H9 (cell line): ENCODE measurements at regions not wholly inside any gene's neighbourhood (a gene's known extent, or its start where the extent isn't known, plus 50 kb on each side); places are given as distances from the start of the nearest gene placed in this dataset.

ENCODE experiments used
- DNase-seq: peaks from one replicate; pipeline ENCODE4 v3.0.0-alpha.2; 2017
- H2AFZ ChIP-seq: one replicate; pipeline ENCODE4 v1.6.1; 2013; ENCODE audit warnings: mild to moderate bottlenecking, low read length, control low read depth, moderate library complexity
- H2AK5ac ChIP-seq: 2 replicates; pipeline ENCODE4 v1.6.1; 2013; ENCODE audit warnings: low read length, control low read depth, mixed read lengths; ENCODE audit not compliant: insufficient read length
- H2BK120ac ChIP-seq: one replicate; pipeline ENCODE4 v1.6.1; 2013; ENCODE audit warnings: low read depth, mild to moderate bottlenecking, low read length, control low read depth, inconsistent platforms; ENCODE audit not compliant: poor library complexity, severe bottlenecking
- H2BK12ac ChIP-seq: 2 replicates; pipeline ENCODE4 v1.6.1; 2013; ENCODE audit warnings: low read length, control low read depth, mixed read lengths, low read depth; ENCODE audit not compliant: insufficient read length
- H2BK15ac ChIP-seq: 2 replicates; pipeline ENCODE4 v1.6.1; 2013; ENCODE audit warnings: low read depth, low read length, control low read depth
- H2BK20ac ChIP-seq: one replicate; pipeline ENCODE4 v1.6.1; 2013; ENCODE audit warnings: low read depth, mild to moderate bottlenecking, low read length, control low read depth, inconsistent platforms; ENCODE audit not compliant: poor library complexity, severe bottlenecking
- H2BK5ac ChIP-seq: 2 replicates; pipeline ENCODE4 v1.6.1; 2013; ENCODE audit warnings: low read length, control low read depth, mixed read lengths; ENCODE audit not compliant: insufficient read length
- H3K14ac ChIP-seq: 2 replicates; pipeline ENCODE4 v1.6.1; 2013; ENCODE audit warnings: low read length, control low read depth; ENCODE audit not compliant: insufficient read depth
- H3K18ac ChIP-seq: 2 replicates; pipeline ENCODE4 v1.6.1; 2013; ENCODE audit warnings: low read depth, mild to moderate bottlenecking, mixed read lengths, low read length, control low read depth; ENCODE audit not compliant: insufficient read length
- H3K23ac ChIP-seq: 2 replicates; pipeline ENCODE4 v1.6.1; 2013; ENCODE audit warnings: low read length, control low read depth, mixed read lengths, low read depth; ENCODE audit not compliant: insufficient read length
- H3K23me2 ChIP-seq: 2 replicates; pipeline ENCODE4 v1.6.1; 2013; ENCODE audit warnings: low read depth, mild to moderate bottlenecking, mixed read lengths, low read length, control low read depth; ENCODE audit not compliant: insufficient read length, poor library complexity, severe bottlenecking
- H3K27ac ChIP-seq: 2 replicates; pipeline ENCODE4 v1.5.1; 2013; ENCODE audit warnings: low read length, control low read depth, mixed read lengths, low read depth; ENCODE audit not compliant: insufficient read length
- H3K27me3 ChIP-seq: 2 replicates; pipeline ENCODE4 v1.6.1; 2013; ENCODE audit warnings: low read length, control low read depth, inconsistent platforms; ENCODE audit not compliant: insufficient read depth
- H3K4ac ChIP-seq: 2 replicates; pipeline ENCODE4 v1.6.1; 2013; ENCODE audit warnings: low read depth, mild to moderate bottlenecking, control low read depth, inconsistent platforms, low read length, moderate library complexity
- H3K4me1 ChIP-seq: 2 replicates; pipeline ENCODE4 v1.6.1; 2013; ENCODE audit warnings: low read length, control low read depth, inconsistent platforms; ENCODE audit not compliant: insufficient read depth
- H3K4me2 ChIP-seq: 2 replicates; pipeline ENCODE4 v1.6.1; 2013; ENCODE audit warnings: low read length, control low read depth, mixed read lengths; ENCODE audit not compliant: insufficient read length, insufficient read depth
- H3K56ac ChIP-seq: 2 replicates; pipeline ENCODE4 v1.6.1; 2013; ENCODE audit warnings: low read depth, mild to moderate bottlenecking, mixed read lengths, low read length, control low read depth; ENCODE audit not compliant: insufficient read length
- H3K79me1 ChIP-seq: 2 replicates; pipeline ENCODE4 v1.6.1; 2013; ENCODE audit warnings: low read depth, mild to moderate bottlenecking, moderate library complexity, low read length, control low read depth, inconsistent platforms; ENCODE audit not compliant: insufficient read depth, poor library complexity, severe bottlenecking
- H3K79me2 ChIP-seq: 2 replicates; pipeline ENCODE4 v1.6.1; 2013; ENCODE audit warnings: low read length, control low read depth, inconsistent platforms; ENCODE audit not compliant: insufficient read depth
- H3K9ac ChIP-seq: 2 replicates; pipeline ENCODE4 v1.6.1; 2013; ENCODE audit warnings: low read length, control low read depth, mixed read lengths; ENCODE audit not compliant: insufficient read length; ENCODE audit errors: extremely low read depth
- H3K9me3 ChIP-seq: one replicate; pipeline ENCODE4 v1.6.1; 2013; ENCODE audit warnings: low read depth, low read length, inconsistent platforms; ENCODE audit not compliant: control insufficient read depth
- H3T11ph ChIP-seq: one replicate; pipeline ENCODE4 v1.6.1; 2013; ENCODE audit warnings: mild to moderate bottlenecking, low read length, control low read depth, inconsistent platforms
- H4K20me1 ChIP-seq: one replicate; pipeline ENCODE4 v1.6.1; 2013; ENCODE audit not compliant: control insufficient read depth, insufficient read length, insufficient read depth
- H4K5ac ChIP-seq: 2 replicates; pipeline ENCODE4 v1.6.1; 2013; ENCODE audit warnings: low read depth, mild to moderate bottlenecking, mixed read lengths, low read length, control low read depth; ENCODE audit not compliant: insufficient read length
- H4K8ac ChIP-seq: replicated peaks from 2 replicates; pipeline ENCODE4 v1.6.1; 2013; ENCODE audit warnings: low read length, control low read depth, mixed read lengths, low read depth; ENCODE audit not compliant: insufficient read length
- H4K91ac ChIP-seq: 2 replicates; pipeline ENCODE4 v1.6.1; 2013; ENCODE audit warnings: low read depth, mild to moderate bottlenecking, moderate library complexity, mixed read lengths, low read length, control low read depth; ENCODE audit not compliant: insufficient read length
- H3K27ac Mint-ChIP-seq, 3 experiments: 2 replicates in 2 of 3; 3 replicates in 1 of 3; pipeline ENCODE4 v1.8.0; 2020 to 2021; ENCODE audit warnings: mixed read lengths in 3 of 3, mild to moderate bottlenecking in 1 of 3, moderate library complexity in 1 of 3
- H3K27me3 Mint-ChIP-seq: 2 replicates; pipeline ENCODE4 v1.8.0; 2021; ENCODE audit warnings: low read depth, mild to moderate bottlenecking, moderate library complexity, mixed read lengths
- H3K36me3 Mint-ChIP-seq, 3 experiments: 2 replicates in 2 of 3; 3 replicates in 1 of 3; pipeline ENCODE4 v1.8.0; 2020 to 2021; ENCODE audit warnings: low read depth in 3 of 3, mixed read lengths in 3 of 3; ENCODE audit not compliant: insufficient read depth in 1 of 3
- H3K4me1 Mint-ChIP-seq, 2 experiments: 2 replicates each; pipeline ENCODE4 v1.8.0; 2020; ENCODE audit warnings: mixed read lengths in 2 of 2
- H3K4me3 Mint-ChIP-seq, 2 experiments: 2 replicates in 1 of 2; 3 replicates in 1 of 2; pipeline ENCODE4 v1.8.0; 2020 to 2021; ENCODE audit warnings: mild to moderate bottlenecking in 2 of 2, mixed read lengths in 2 of 2, moderate library complexity in 1 of 2
- H3K9me3 Mint-ChIP-seq, 2 experiments: 2 replicates in 1 of 2; 3 replicates in 1 of 2; pipeline ENCODE4 v1.8.0; 2020; ENCODE audit warnings: mild to moderate bottlenecking in 2 of 2, mixed read lengths in 2 of 2, moderate library complexity in 1 of 2
- WGBS: extraction: QIAGEN DNeasy Blood & Tissue Kit; methylation state at CpG from one replicate; pipeline ENCODE4 v1.1.7; 2013; ENCODE audit warnings: missing lambda C conversion rate, low lambda C conversion rate, mixed read lengths; ENCODE audit not compliant: insufficient read length; ENCODE audit errors: extremely low coverage; 5-methylcytosine and 5-hydroxymethylcytosine counted together
- TF ChIP-seq, protein P1 (sequence below): fragments of 200-600 bp; sonication (generic); conservative IDR thresholded peaks from 3 replicates; pipeline ENCODE4 v1.8.0; 2021; ENCODE audit warnings: antibody characterized with exemption, mild to moderate bottlenecking

GRCh38 chr2:187985195-187985594 is 306.5 kb upstream of the GULP1 start:
- TF ChIP-seq, protein P1, sequence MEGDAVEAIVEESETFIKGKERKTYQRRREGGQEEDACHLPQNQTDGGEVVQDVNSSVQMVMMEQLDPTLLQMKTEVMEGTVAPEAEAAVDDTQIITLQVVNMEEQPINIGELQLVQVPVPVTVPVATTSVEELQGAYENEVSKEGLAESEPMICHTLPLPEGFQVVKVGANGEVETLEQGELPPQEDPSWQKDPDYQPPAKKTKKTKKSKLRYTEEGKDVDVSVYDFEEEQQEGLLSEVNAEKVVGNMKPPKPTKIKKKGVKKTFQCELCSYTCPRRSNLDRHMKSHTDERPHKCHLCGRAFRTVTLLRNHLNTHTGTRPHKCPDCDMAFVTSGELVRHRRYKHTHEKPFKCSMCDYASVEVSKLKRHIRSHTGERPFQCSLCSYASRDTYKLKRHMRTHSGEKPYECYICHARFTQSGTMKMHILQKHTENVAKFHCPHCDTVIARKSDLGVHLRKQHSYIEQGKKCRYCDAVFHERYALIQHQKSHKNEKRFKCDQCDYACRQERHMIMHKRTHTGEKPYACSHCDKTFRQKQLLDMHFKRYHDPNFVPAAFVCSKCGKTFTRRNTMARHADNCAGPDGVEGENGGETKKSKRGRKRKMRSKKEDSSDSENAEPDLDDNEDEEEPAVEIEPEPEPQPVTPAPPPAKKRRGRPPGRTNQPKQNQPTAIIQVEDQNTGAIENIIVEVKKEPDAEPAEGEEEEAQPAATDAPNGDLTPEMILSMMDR: no peak
- no CpG with 5 or more reads among the region's 2 CpGs for WGBS

More at GRCh38 chr2:187985195-187985594, 306.5 kb upstream of the GULP1 start:
- no peaks in the 10 kb centered on the region for H4K20me1 ChIP-seq
- H2BK120ac ChIP-seq: no peak overlapping the region
- H4K5ac ChIP-seq: no peak overlapping the region
- no peak overlapping the region for H3K4me2 ChIP-seq
- no peak overlapping the region for H3K4ac ChIP-seq
- H3K27ac Mint-ChIP-seq: no peak overlapping the region; a peak in 1 of 7 replicates
- no peak overlapping the region for H2BK15ac ChIP-seq
- no peak overlapping the region for H2AFZ ChIP-seq
- no peaks in the 10 kb centered on the region for H3K23me2 ChIP-seq
- H4K91ac ChIP-seq: no peak overlapping the region
- no peak overlapping the region for H3K14ac ChIP-seq
- H3K27me3 Mint-ChIP-seq: no peaks in the 10 kb centered on the region
- no peaks in the 10 kb centered on the region for H3K36me3 Mint-ChIP-seq
- H2BK12ac ChIP-seq: no peak overlapping the region
- no peak overlapping the region for H2BK5ac ChIP-seq
- H3K27me3 ChIP-seq: no peaks in the 10 kb centered on the region
- H3K23ac ChIP-seq: no peak overlapping the region
- H4K8ac ChIP-seq: no peak overlapping the region
- no peak overlapping the region for H3K9ac ChIP-seq
- peaks cover 19 to 40% of the 10 kb centered on the region in 2 experiments for H3K4me1 Mint-ChIP-seq
- H3K79me1 ChIP-seq: no peaks in the 10 kb centered on the region
- no peak overlapping the region for H3K27ac ChIP-seq
- H3K18ac ChIP-seq: no peak overlapping the region
- peaks cover 5% of the 10 kb centered on the region; the same call in 1 of the 2 replicates for H3K4me1 ChIP-seq
- no peaks in the 10 kb centered on the region; a peak in 1 of 5 replicates for H3K9me3 Mint-ChIP-seq
- DNase-seq: no peak
- no peak overlapping the region for H2AK5ac ChIP-seq
- no peak overlapping the region for H3T11ph ChIP-seq
- H3K56ac ChIP-seq: no peak overlapping the region
- no peak overlapping the region for H3K4me3 Mint-ChIP-seq
- H2BK20ac ChIP-seq: no peak overlapping the region
- no peaks in the 10 kb centered on the region for H3K9me3 ChIP-seq
- no peaks in the 10 kb centered on the region for H3K79me2 ChIP-seq
